T47D (cell line): ENCODE measurements at regions not wholly inside any gene's neighbourhood (a gene's known extent, or its start where the extent isn't known, plus 50 kb on each side); places are given as distances from the start of the nearest gene placed in this dataset.

ENCODE experiments used
- DNase-seq, 2 experiments: peaks; one replicate each; pipeline versions ENCODE4 v3.0.0 to v3.0.0-alpha.2; 2011 to 2012; ENCODE audit warnings: low read depth in 1 of 2, low spot score in 1 of 2
- JUND ChIP-seq: IDR thresholded peaks from 2 replicates; pipeline ENCODE4 v1.6.1; 2012; ENCODE audit warnings: low read depth
- in situ Hi-C: cut with HindIII; loops from 2 replicates; pipeline ENCODE4 v1.10.0; 2016; ENCODE audit warnings: low sequenced_read_pairs, low pct_unique_long_range_greater_than_20kb

- no peak for DNase-seq
- in situ Hi-C loops = no loop called here
- no peak for TF ChIP-seq JUND
Observed at GRCh38 chr13:72208112-72208645, 341.2 kb upstream of the DACH1 start.

GRCh38 chr13:72205773-72206172 lies 338.8 kb upstream of the DACH1 start:
- no peak for TF ChIP-seq JUND
- in situ Hi-C loops = no loop called here
- DNase-seq = no peak

GRCh38 chr13:72204291-72204690 lies 337.3 kb upstream of the DACH1 start:
- DNase-seq = no peak
- in situ Hi-C loops = no loop called here
- no peak for TF ChIP-seq JUND

GRCh38 chr13:72201726-72202125 lies 334.7 kb upstream of the DACH1 start:
- DNase-seq = no peak
- in situ Hi-C loops = no loop called here
- TF ChIP-seq JUND = no peak

- DNase-seq = no peak
- in situ Hi-C loops = no loop called here
- no peak for TF ChIP-seq JUND
Observed at GRCh38 chr13:72199640-72200039, 332.6 kb upstream of the DACH1 start.

- DNase-seq = no peak
- TF ChIP-seq JUND = no peak
- in situ Hi-C loops = no loop called here
Observed at GRCh38 chr13:72198967-72199560, 332.1 kb upstream of the DACH1 start.

GRCh38 chr13:72198042-72198441 lies 331.0 kb upstream of the DACH1 start:
- no peak for TF ChIP-seq JUND
- in situ Hi-C loops = no loop called here
- DNase-seq = no peak

GRCh38 chr13:72195044-72195704 lies 328.2 kb upstream of the DACH1 start:
- no peak for DNase-seq
- TF ChIP-seq JUND = no peak
- in situ Hi-C loops = no loop called here

GRCh38 chr13:72194523-72194922 lies 327.5 kb upstream of the DACH1 start:
- DNase-seq = peak; percentile 1 to 60
- in situ Hi-C loops = no loop called here
- no peak for TF ChIP-seq JUND

- DNase-seq = peak in 1 of 2 experiments; percentile 81
- TF ChIP-seq JUND = no peak
- in situ Hi-C loops = no loop called here
Observed at GRCh38 chr13:72186730-72187422, 319.9 kb upstream of the DACH1 start.

GRCh38 chr13:72185776-72186175 lies 318.8 kb upstream of the DACH1 start:
- in situ Hi-C loops = no loop called here
- TF ChIP-seq JUND = no peak
- no peak for DNase-seq

GRCh38 chr13:72181661-72182060 lies 314.7 kb upstream of the DACH1 start:
- no peak for DNase-seq
- in situ Hi-C loops = no loop called here
- TF ChIP-seq JUND = no peak
